HG03045 (cell line): ENCODE measurements at regions not wholly inside any gene's neighbourhood (a gene's known extent, or its start where the extent isn't known, plus 50 kb on each side); places are given as distances from the start of the nearest gene placed in this dataset.
"Not testable (repeated sequence)": the region's sequence is repeated elsewhere in the genome, so short reads cannot be mapped to it uniquely, and the experiment has no call there.

Experiments
- ATAC-seq: cut with Tn5 transposase; IDR thresholded peaks from one replicate; pipeline ENCODE4 v1.9.1; 2021; ENCODE audit warnings: mild to moderate bottlenecking, moderate library complexity; ENCODE audit not compliant: unreplicated experiment

GRCh38 chr16:16448423-16448822 is 69.5 kb downstream of the NPIPA7 start:
- not testable (repeated sequence) for ATAC-seq

- ATAC-seq, result not testable (repeated sequence)
These were observed 70.8 kb downstream of the NPIPA7 start for GRCh38 chr16:16449712-16450237.

GRCh38 chr16:16451721-16452410 is 72.9 kb downstream of the NPIPA7 start:
- not testable (repeated sequence) for ATAC-seq

- not testable (repeated sequence) for ATAC-seq
These were observed 79.6 kb downstream of the NPIPA7 start for GRCh38 chr16:16458579-16458978.

GRCh38 chr16:16463792-16464191 is 84.9 kb downstream of the NPIPA7 start:
- not testable (repeated sequence) for ATAC-seq

GRCh38 chr16:16488919-16489318 is 110.0 kb downstream of the NPIPA7 start:
- not testable (repeated sequence) for ATAC-seq

- ATAC-seq, result not testable (repeated sequence)
These were observed 110.5 kb downstream of the NPIPA7 start for GRCh38 chr16:16489466-16489865.

GRCh38 chr16:16494114-16494513 is 115.2 kb downstream of the NPIPA7 start:
- ATAC-seq, result not testable (repeated sequence)

GRCh38 chr16:16494998-16495397 is 116.1 kb downstream of the NPIPA7 start:
- ATAC-seq, result not testable (repeated sequence)

- not testable (repeated sequence) for ATAC-seq
These were observed 120.9 kb downstream of the NPIPA7 start for GRCh38 chr16:16499875-16500274.

- ATAC-seq, result not testable (repeated sequence)
These were observed 128.1 kb downstream of the NPIPA7 start for GRCh38 chr16:16507041-16507440.

- not testable (repeated sequence) for ATAC-seq
These were observed 129.4 kb downstream of the NPIPA7 start for GRCh38 chr16:16508344-16508743.

GRCh38 chr16:16519395-16519794 is 140.5 kb downstream of the NPIPA7 start:
- not testable (repeated sequence) for ATAC-seq

GRCh38 chr16:16521239-16522002 is 142.5 kb downstream of the NPIPA7 start:
- not testable (repeated sequence) for ATAC-seq

GRCh38 chr16:16526998-16527397 is 148.1 kb downstream of the NPIPA7 start:
- ATAC-seq, result not testable (repeated sequence)

GRCh38 chr16:16530744-16531143 is 151.8 kb downstream of the NPIPA7 start:
- ATAC-seq, result not testable (repeated sequence)

GRCh38 chr16:16535565-16535964 is 156.6 kb downstream of the NPIPA7 start:
- ATAC-seq, result not testable (repeated sequence)

GRCh38 chr16:16536151-16536550 is 157.2 kb downstream of the NPIPA7 start:
- not testable (repeated sequence) for ATAC-seq

- ATAC-seq, result not testable (repeated sequence)
These were observed 170.8 kb downstream of the NPIPA7 start for GRCh38 chr16:16549710-16550109.

GRCh38 chr16:16550824-16551223 is 171.9 kb downstream of the NPIPA7 start:
- not testable (repeated sequence) for ATAC-seq

- ATAC-seq, result not testable (repeated sequence)
These were observed 173.9 kb downstream of the NPIPA7 start for GRCh38 chr16:16552819-16553340.
